SK-N-SH (cell line): ENCODE measurements at regions not wholly inside any gene's neighbourhood (a gene's known extent, or its start where the extent isn't known, plus 50 kb on each side); places are given as distances from the start of the nearest gene placed in this dataset.

Experiments used
- EZH2phosphoT487 ChIP-seq: fragments of 200-600 bp; sonication (generic); IDR thresholded peaks from 2 replicates; pipeline ENCODE4 v1.6.1; 2017; ENCODE audit warnings: low read depth, mixed run types, mild to moderate bottlenecking, antibody characterized with exemption, moderate library complexity, borderline replicate concordance
- MEF2A ChIP-seq: IDR thresholded peaks from 2 replicates; pipeline ENCODE4 v1.4.0; 2012; ENCODE audit warnings: low read depth, borderline replicate concordance
- MXI1 ChIP-seq: IDR thresholded peaks from 2 replicates; pipeline ENCODE4 v1.6.1; 2012; ENCODE audit warnings: mild to moderate bottlenecking, low read depth, low read length, improper control_type of control experiment
- TF ChIP-seq, protein P1 (sequence below): fragments of 200-600 bp; sonication (generic); IDR thresholded peaks from 2 replicates; pipeline ENCODE4 v1.6.1; 2017; ENCODE audit warnings: antibody characterized with exemption, mild to moderate bottlenecking, moderate library complexity

DNA sequence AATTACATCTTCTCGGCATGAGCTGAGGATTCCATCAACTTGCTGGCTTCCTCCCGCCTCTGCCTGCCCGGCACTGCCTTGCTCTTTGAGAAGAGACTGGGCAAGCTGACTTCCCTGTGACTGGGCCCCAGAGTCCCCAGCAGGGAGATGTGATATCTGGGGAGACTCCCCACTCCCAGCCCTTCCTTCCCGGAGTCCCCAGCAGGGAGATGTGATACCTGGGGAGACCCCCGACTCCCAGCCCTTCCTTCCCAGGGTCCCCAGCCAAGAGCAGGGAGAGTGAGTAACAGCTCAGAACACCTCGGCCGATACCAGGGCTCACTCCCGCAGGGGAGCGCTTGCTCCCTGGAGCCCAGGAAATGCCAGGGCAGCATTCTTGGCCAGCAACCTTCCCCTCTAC is 90.1 kb upstream of the NEURL1B start:
- TF ChIP-seq, protein P1, sequence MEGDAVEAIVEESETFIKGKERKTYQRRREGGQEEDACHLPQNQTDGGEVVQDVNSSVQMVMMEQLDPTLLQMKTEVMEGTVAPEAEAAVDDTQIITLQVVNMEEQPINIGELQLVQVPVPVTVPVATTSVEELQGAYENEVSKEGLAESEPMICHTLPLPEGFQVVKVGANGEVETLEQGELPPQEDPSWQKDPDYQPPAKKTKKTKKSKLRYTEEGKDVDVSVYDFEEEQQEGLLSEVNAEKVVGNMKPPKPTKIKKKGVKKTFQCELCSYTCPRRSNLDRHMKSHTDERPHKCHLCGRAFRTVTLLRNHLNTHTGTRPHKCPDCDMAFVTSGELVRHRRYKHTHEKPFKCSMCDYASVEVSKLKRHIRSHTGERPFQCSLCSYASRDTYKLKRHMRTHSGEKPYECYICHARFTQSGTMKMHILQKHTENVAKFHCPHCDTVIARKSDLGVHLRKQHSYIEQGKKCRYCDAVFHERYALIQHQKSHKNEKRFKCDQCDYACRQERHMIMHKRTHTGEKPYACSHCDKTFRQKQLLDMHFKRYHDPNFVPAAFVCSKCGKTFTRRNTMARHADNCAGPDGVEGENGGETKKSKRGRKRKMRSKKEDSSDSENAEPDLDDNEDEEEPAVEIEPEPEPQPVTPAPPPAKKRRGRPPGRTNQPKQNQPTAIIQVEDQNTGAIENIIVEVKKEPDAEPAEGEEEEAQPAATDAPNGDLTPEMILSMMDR = no peak
- TF ChIP-seq MXI1 (no peak), MEF2A (no peak), EZH2phosphoT487 (no peak)
